ENCODE measurements at regions not wholly inside any gene's neighbourhood (a gene's known extent, or its start where the extent isn't known, plus 50 kb on each side); places are given as distances from the start of the nearest gene placed in this dataset.
"Not testable (repeated sequence)": the region's sequence is repeated elsewhere in the genome, so short reads cannot be mapped to it uniquely, and the experiment has no call there.

- DNase-seq = no peak
Observed at GRCh38 chr7:94111009-94111408, 106.9 kb upstream of the BET1 start.

- DNase-seq = no peak
Observed at GRCh38 chr7:94115316-94115715, 111.2 kb upstream of the BET1 start.

GRCh38 chr7:94123136-94123535, 119.0 kb upstream of the BET1 start:
- DNase-seq = no peak

DNA sequence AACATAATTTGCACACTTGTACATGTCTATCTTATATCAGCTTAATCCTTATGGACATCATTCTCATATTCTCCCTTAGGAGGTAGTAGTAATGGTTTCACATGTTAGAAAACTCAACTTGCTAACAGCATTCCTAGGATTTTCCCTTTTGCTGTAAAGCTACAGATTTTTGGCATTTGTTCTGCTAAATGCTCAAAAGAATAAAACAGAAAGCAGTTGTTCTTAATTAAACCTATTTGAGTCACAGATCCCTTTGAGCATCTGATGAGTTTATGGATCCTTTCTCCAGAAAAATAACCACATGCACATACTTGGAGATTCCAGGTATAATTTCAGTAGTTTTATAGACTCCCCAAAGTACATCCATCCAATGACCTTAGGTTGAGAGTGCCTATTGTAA, 122.9 kb upstream of the BET1 start:
- DNase-seq = no peak

- no peak for DNase-seq
Observed at GRCh38 chr7:94128072-94128471, 123.9 kb upstream of the BET1 start.

DNA sequence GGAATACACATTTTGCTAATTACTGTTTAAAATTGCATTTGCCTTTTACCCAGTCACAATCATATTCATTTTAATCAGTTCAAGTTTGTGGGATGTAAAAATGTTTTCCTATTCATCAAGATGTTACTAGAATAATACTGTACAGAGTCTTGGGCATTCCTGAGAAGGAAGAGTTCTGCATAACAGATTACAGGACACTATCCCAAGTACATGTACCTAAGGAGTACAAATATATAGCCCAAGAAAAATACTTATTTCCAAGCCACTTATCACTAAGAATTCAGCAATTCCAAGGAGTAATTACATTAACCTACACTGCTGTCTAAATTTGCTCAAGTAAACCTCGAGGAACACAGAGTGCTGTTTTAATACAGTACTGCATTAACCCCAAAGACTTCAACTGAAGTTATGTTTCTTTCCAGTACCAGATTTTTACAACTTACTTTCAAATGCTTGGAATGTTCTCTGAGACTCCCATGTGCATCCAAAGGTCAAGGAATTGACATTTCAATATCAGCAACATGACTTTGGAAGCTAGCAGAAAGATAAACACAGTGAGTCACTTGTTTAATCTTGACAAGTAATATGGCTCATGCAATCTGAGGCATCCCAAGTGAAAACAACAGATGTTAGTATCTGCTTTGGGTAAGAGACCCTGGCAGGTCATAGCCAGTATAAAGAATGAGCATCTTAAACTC, 125.4 kb upstream of the BET1 start:
- no peak for DNase-seq

DNA sequence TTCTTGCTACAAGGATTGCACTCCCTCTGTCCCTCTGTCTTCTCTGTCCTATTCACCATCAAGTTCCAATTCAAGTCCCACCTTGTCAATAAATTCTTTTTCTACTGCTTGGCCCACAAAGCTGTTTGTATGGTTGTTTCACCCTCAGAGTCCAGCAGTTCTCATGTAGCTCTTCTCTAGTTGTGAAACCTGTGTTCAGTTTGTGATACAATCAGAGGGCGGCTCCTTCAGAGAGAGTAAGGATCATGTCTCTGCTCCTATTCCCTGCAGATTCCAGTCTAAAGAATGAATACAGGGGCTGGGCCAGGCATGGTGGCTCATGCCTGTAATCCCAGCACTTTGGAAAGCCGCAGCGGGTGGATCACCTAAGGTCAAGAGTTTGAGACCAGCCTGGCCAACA, 126.6 kb upstream of the BET1 start:
- DNase-seq = no peak

DNA sequence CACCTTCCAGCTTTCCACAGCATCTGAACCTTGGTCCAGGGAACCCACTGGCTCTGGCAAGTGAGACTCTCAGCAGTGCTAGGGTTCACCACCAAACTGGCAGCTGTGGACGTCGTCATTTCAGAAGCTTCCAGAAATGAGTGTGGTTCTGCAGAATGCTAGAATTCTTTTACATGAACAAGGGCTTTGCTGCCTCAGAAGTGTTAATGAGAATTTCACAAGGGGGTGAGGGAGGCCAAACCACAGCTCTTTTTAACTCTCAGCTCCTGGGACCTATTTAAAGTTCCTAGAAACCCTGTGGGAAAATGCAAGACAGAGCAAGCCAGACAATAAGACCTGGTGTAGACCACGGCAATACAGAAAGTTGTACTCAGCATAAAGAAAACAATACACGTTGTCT, 129.3 kb upstream of the BET1 start:
- DNase-seq = no peak

DNA sequence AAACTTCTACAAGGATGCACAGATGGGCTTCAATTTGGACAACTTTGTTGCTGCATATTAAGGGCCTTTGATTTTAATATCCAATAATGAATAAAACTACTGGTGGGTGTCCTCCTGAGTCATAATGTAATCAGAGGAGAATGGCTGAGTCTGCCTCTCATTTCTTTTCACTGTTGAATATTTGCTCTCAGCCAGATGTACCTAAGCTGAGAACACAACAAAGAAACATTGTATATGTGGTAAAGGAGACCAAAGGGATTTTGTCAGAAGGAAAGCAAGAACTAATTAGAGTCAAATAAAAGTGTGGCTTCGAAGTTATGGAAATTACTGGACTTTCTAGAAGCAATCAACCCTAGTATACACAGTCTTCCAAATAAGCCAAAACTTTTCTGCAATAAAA, 131.0 kb upstream of the BET1 start:
- DNase-seq = no peak

DNA sequence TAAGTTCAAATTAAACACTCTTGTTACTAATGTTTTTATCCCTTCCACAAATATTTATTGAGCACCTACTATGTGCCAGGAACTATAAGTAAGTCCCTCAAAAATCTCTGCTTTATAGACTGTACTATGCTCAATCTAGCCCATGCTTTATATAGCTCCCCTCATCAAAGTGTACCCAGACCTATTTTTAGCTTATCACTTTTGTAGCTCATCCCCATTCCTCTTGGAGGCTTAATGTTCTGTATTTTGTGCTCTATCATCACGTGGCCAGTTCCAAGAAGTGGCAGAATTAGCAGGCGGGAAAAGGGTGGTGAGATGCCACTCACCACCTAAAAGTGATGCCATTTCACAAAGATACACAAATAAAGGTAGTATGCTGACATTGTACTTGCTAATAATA, 138.1 kb upstream of the BET1 start:
- no peak for DNase-seq

GRCh38 chr7:94145602-94146001, 141.4 kb upstream of the BET1 start:
- DNase-seq = no peak

- DNase-seq = no peak
Observed at GRCh38 chr7:94146408-94146807, 142.3 kb upstream of the BET1 start.

DNA sequence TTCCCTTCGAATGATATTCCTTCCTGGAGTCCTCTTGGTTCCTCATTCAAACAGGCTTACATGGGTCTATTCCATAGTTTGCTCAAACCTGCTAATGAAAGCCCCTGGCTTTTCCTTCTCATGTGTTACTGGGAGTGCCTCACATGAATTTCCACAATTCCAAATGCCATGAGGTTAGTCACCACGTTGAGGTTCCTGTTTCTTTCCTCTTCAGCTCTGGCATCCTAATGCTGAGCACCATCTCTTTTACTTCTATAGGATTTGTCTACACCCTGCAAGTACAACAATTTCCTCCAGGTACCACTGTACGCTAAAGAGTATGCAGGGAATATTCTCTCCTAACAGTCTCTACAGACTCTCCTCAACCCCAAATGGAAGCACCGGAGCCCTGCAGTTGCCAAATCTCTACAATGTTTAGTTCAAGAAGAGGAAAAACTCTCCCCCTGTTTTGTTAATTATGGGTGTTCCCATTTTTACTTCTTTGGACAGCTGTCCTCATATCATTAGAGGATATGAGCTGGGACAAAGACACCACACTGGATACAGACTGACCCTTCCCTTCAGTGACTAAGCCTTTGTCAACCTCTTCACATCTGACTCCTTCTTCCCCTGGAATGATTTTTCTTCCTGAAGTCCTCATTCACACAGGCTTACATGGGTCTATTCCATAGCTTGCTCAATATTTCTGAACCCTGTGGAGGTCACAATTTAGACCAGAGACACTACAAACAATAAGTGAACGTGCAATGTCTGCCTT, 145.8 kb upstream of the BET1 start:
- no peak for DNase-seq

GRCh38 chr7:94154182-94154581, 150.0 kb upstream of the BET1 start:
- DNase-seq = no peak

GRCh38 chr7:94154858-94155257, 150.7 kb upstream of the BET1 start:
- no peak for DNase-seq

DNA sequence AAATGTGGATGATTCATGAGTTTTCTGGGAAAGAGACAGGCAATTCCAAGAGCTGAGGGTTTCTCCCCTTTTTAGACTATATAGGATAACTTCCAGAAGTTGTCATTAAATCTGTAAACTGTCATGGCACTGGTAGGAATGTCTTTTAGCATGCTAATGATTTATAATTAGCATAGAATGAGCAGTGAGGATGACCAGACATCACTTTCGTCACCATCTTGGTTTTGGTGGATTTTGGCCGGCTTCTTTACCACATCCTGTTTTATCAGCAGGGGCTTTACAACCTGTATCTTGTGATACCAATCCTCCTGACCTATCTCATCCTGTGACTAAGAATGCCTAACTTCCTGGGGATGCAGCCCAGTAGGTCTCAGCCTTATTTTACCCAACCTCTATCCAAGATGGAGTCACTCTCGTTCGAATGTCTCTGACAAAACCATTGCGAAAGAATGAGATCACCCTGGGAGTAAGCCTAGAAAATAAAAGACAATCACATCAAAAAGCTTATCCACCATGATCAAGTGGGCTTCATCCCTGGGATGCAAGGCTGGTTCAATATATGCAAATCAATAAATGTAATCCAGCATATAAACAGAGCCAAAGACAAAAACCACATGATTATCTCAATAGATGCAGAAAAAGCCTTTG, 153.6 kb upstream of the BET1 start:
- DNase-seq = not testable (repeated sequence)

DNA sequence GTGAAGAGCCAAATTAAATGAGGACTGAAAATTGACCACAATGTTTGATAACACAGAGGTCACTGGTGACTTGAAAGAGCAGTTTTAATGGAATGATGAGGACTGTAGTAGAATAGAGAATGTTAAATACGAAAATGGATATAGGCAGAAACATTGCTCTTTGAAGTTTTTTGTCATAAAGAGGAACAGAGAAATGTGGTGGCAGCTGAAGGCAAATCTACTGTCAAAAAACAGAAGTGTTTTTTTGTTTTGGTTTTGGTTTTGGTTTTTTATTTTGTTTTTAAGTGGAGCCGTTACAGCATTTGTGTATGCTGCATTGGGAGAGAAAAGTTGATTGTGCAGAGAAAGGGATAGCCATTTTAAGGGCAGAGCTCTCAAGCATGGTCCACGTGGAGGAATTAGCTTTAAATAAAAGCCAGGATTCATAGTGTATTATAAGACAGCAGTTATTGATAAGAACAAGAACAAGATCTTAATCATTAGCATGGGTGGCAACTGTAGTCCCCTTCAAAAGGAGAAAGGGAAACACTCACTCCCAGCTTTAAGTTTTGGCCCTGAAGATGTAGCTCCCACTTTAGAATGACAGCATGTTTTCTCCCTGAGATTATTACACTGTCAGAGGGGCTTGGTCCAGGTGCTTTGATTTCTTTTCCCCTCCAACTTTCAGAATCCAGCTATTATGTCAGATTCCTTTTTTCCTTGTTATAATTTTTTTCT, 156.7 kb upstream of the BET1 start:
- DNase-seq = no peak

GRCh38 chr7:94161476-94161875, 157.3 kb upstream of the BET1 start:
- no peak for DNase-seq

DNA sequence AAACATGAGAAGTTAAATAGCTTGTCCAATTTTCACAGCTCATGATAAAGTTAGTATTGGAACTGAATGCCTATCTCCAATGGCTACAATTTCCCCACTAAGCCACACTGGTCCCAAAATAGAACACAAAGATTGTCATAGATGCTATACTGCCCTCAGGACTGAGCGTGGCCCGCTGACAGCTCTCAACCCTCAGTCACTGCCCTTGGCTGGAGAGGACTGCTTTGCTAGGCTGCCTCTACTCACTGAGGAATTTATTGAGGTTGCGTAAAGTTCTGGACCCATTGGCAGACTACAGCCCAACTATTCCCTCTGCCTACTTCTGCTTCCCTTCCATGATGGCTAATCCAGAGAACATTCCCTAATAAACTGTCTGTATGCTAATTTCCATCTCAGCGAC, 165.5 kb upstream of the BET1 start:
- DNase-seq = no peak

GRCh38 chr7:94170836-94171235, 166.7 kb upstream of the BET1 start:
- no peak for DNase-seq

DNA sequence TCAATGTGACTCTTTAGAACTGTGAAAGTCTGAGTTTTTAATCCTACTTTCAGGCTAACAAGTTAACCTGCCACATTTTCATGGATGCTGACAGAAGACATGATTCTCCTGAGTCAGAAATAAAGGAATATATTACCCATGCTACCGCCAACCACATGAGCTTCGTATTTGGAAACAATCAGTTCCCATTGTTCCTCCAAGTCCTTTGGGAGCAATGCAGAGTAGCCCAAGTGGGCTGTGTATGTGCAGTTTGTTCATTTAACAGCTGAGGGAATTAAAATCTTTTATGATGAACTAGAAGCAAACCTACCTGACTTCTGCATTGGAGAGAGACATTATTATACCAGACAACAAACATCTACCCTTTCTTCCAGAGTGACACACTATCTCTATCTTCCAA, 169.3 kb upstream of the BET1 start:
- no peak for DNase-seq

GRCh38 chr7:94174375-94174774, 170.2 kb upstream of the BET1 start:
- no peak for DNase-seq

- DNase-seq = no peak
Observed at GRCh38 chr7:94174956-94175355, 170.8 kb upstream of the BET1 start.

All from NCI-H1105 treated with DMSO at 0.1 percent for 48 hours (cell line).